ENCODE measurements at regions not wholly inside any gene's neighbourhood (a gene's known extent, or its start where the extent isn't known, plus 50 kb on each side); places are given as distances from the start of the nearest gene placed in this dataset.

GRCh38 chr11:116586392-116586791 is 186.4 kb downstream of the BUD13 start:
- no peaks in the 10 kb centered on the region; the same call in 1 of the 2 replicates for H3K36me3 ChIP-seq (ENCODE audit: insufficient read depth)
- no peak overlapping the region for H3K4me2 ChIP-seq
- H3K27me3 ChIP-seq (ENCODE audit: insufficient read depth): peaks cover 48% of the 10 kb centered on the region
- peak; percentile 25; the same call in 2 of the 3 replicates for ATAC-seq
- Mint-ChIP-seq H3K4me3 (no peak overlapping the region), H3K9me3 (no peaks in the 10 kb centered on the region; the same call in 2 of the 3 replicates), H3K27me3 (ENCODE audit: insufficient read depth, low read depth, poor library complexity) (peaks cover 39% of the 10 kb centered on the region), H3K36me3 (ENCODE audit: low read depth) (no peaks in the 10 kb centered on the region), H3K27ac (no peak overlapping the region), H3K4me1 (peaks cover 13% of the 10 kb centered on the region)
- H3F3A ChIP-seq (replicated peaks; ENCODE audit: low read depth): 0 out of 2 replicates have a peak, but pooled peaks cover 3% of the 10 kb centered on the region
- peak; percentile 25 for DNase-seq (ENCODE audit: low spot score)
- H3K79me2 ChIP-seq (replicated peaks; ENCODE audit: insufficient read depth): no peaks in the 10 kb centered on the region
- H4K20me1 ChIP-seq (replicated peaks; ENCODE audit: insufficient read depth): peaks cover 3% of the 10 kb centered on the region
- H3K4me3 ChIP-seq: no peak overlapping the region
- H3K4me1 ChIP-seq (ENCODE audit: insufficient read depth): peaks cover 18% of the 10 kb centered on the region
- TF ChIP-seq CTCF (conservative IDR thresholded peaks at IDR 0.05; ENCODE audit: low read depth in 2 of 2): peak in 1 of 2 experiments; percentile 45; a peak in 2 of 4 replicates
- TF ChIP-seq ZNF114 (CRISPR knock-in tag; IDR thresholded peaks at IDR 0.05): no peak
- no peaks in the 10 kb centered on the region for H3K9me2 ChIP-seq (ENCODE audit: insufficient read depth)
- H3K27ac ChIP-seq (ENCODE audit: low read depth): no peak overlapping the region
- no peak overlapping the region for H2AFZ ChIP-seq

- no peaks in the 10 kb centered on the region for H3K36me3 Mint-ChIP-seq (ENCODE audit: low read depth)
- Histone ChIP-seq H3K36me3 (ENCODE audit: insufficient read depth) (no peaks in the 10 kb centered on the region; the same call in 1 of the 2 replicates), H3K4me1 (ENCODE audit: insufficient read depth) (peaks cover 35% of the 10 kb centered on the region), H2AFZ (no peak overlapping the region), H3K27me3 (ENCODE audit: insufficient read depth) (peaks cover 86% of the 10 kb centered on the region), H3F3A (replicated peaks; ENCODE audit: low read depth) (0 out of 2 replicates have a peak, but pooled peaks cover 11% of the 10 kb centered on the region), H3K79me2 (replicated peaks; ENCODE audit: insufficient read depth) (no peaks in the 10 kb centered on the region), H3K27ac (ENCODE audit: low read depth) (no peak overlapping the region), H3K9me2 (ENCODE audit: insufficient read depth) (no peaks in the 10 kb centered on the region), H3K4me3 (no peak overlapping the region), H4K20me1 (replicated peaks; ENCODE audit: insufficient read depth) (peaks cover 3% of the 10 kb centered on the region), H3K4me2 (no peak overlapping the region)
- no peak for TF ChIP-seq NANOG (IDR thresholded peaks at IDR 0.05; ENCODE audit: borderline replicate concordance)
- no peak for TF ChIP-seq STAT1 (IDR thresholded peaks at IDR 0.05; ENCODE audit: unreplicated experiment)
- TF ChIP-seq EZH2phosphoT487 (IDR thresholded peaks at IDR 0.05; ENCODE audit: unreplicated experiment): no peak
- TF ChIP-seq CTCF (conservative IDR thresholded peaks at IDR 0.05; ENCODE audit: low read depth in 2 of 2): no peak
- TF ChIP-seq EZH2 (IDR thresholded peaks at IDR 0.05; ENCODE audit: low read depth, unreplicated experiment): no peak
- no peak for TF ChIP-seq REST (IDR thresholded peaks at IDR 0.05; ENCODE audit: unreplicated experiment)
- TF ChIP-seq ETS1 (IDR thresholded peaks at IDR 0.05): no peak
- no peak for TF ChIP-seq POLR2AphosphoS5 (IDR thresholded peaks at IDR 0.05; ENCODE audit: low read depth)
- TF ChIP-seq CREB1 (CRISPR knock-in tag; IDR thresholded peaks at IDR 0.05; ENCODE audit: low read depth): no peak
- TF ChIP-seq ZNF331 (CRISPR knock-in tag; IDR thresholded peaks at IDR 0.05; ENCODE audit: low read depth): no peak
- peaks cover 30% of the 10 kb centered on the region for H3K4me1 Mint-ChIP-seq
- H3K4me3 Mint-ChIP-seq: no peak overlapping the region
- ATAC-seq (no peak), DNase-seq (ENCODE audit: low spot score) (no peak)
- no peak overlapping the region for H3K27ac Mint-ChIP-seq
- no peaks in the 10 kb centered on the region for H3K9me3 Mint-ChIP-seq
- peaks cover 70% of the 10 kb centered on the region for H3K27me3 Mint-ChIP-seq (ENCODE audit: insufficient read depth, low read depth, poor library complexity)
These were observed 190.2 kb downstream of the BUD13 start for GRCh38 chr11:116582571-116582970.
